CD4-positive, alpha-beta T cell treated with Interleukin-10 for 1 hour (primary cell): ENCODE measurements at regions not wholly inside any gene's neighbourhood (a gene's known extent, or its start where the extent isn't known, plus 50 kb on each side); places are given as distances from the start of the nearest gene placed in this dataset.

Experiments used
- DNase-seq: peaks from one replicate; pipeline ENCODE4 v3.0.0-alpha.2; 2020

DNA sequence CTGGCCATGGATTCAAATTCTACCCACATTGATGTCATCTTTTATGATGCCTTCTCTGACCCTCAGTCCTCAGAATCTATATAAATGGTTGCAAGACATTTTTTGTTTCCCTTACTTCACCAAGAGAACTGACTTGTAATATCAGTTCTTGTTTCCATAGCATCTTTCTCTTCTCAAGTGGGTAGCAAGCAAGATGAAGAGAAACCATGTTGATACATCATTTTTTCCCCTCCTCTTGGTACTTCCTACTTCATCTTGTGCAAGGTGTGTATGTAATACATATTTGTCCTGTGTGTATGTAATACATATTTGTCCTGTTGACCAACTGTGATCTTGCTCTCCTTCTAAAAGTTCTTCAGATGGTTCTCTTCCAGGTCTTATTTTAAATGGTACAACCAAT, 348.6 kb downstream of the PTEN start:
- no peak for DNase-seq

GRCh38 chr10:88213065-88213605, 349.7 kb downstream of the PTEN start:
- no peak for DNase-seq

DNA sequence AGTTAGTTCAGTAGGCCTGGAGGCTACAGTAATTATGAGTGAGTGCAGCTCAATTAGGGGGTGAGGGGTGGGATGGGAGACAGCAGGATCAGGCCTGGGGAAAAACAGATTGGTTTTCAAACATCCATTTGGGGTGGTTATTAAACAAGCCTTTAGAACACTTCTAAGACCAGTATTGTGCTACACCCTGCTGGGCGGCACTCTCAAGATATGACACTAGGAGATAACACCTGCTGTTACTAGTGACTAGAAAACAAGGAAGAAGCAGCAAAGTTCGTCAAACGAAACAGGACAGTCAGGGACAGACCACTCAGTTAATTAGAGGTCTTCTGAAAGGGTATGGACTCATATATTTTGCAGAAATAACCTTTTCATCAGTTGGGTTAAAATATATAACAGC, 353.6 kb downstream of the PTEN start:
- no peak for DNase-seq

GRCh38 chr10:88218362-88218761, 354.9 kb downstream of the PTEN start:
- DNase-seq = no peak

- DNase-seq = no peak
Measured at GRCh38 chr10:88219753-88220152, 356.3 kb downstream of the PTEN start.

GRCh38 chr10:88221010-88221973, 357.9 kb downstream of the PTEN start:
- DNase-seq = no peak

DNA sequence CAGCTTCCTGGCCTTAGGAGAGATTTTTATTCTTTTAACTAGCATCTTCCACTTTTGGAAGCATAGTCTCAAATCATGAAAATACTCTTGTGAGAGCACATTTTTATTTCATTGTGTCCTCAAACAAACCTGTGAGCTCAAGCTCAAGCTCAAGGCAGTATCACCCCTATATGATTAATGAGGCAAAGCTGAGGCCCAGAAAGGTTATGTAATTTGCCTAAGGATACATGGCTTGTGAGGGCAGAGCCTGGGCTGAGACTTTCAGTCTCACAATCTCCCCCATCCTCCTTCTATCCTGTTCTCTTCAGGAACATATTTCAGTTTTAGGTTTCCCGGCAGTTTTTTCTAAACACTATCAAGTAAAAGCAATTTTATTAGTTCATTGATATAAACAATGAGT, 359.5 kb downstream of the PTEN start:
- DNase-seq = no peak
